ENCODE measurements at regions not wholly inside any gene's neighbourhood (a gene's known extent, or its start where the extent isn't known, plus 50 kb on each side); places are given as distances from the start of the nearest gene placed in this dataset.

DNA sequence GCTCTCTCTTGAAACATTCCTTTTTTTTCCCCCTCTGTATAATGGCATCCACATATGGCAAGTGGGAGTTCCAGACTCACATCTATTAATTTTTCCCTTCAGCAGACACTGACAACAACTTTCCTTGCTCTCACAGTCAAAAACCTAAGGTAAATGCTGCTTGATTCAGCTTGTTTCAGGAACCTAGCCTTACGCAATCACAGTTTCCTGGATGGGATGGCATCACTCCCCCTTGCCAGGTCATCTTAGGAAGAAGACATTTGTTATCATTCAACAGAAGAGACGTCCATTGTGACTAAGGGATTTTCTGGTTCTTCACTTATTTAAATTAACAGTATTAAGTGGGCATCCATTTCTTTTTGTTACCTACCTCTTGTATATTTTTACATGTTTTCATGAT, 112.0 kb upstream of the PDGFD start:
- Histone ChIP-seq H4K20me1 (replicated peaks; ENCODE audit: control insufficient read depth, insufficient read depth, low read length) (no peaks in the 10 kb centered on the region), H3K27me3 (ENCODE audit: control insufficient read depth in 2 of 2, insufficient read depth in 2 of 2, low read length in 2 of 2) (no peaks in the 10 kb centered on the region), H3K4me2 (ENCODE audit: insufficient read depth, low read length) (no peak overlapping the region), H3K36me3 (ENCODE audit: control insufficient read depth, insufficient read depth, low read length) (no peaks in the 10 kb centered on the region), H3K4me1 (replicated peaks in 1 of 2; ENCODE audit: control insufficient read depth in 2 of 2, insufficient read depth in 2 of 2, low read length in 2 of 2) (no peaks in the 10 kb centered on the region), H3K79me2 (ENCODE audit: control insufficient read depth, insufficient read depth, low read length) (no peaks in the 10 kb centered on the region), H3K4me3 (no peak overlapping the region), H3K9ac (ENCODE audit: insufficient read depth in 1 of 2, low read depth in 2 of 2, low read length in 2 of 2) (no peak overlapping the region), H3K9me1 (ENCODE audit: control insufficient read depth, insufficient read depth, low read length) (no peaks in the 10 kb centered on the region), H3K27ac (ENCODE audit: extremely low read depth, low read depth, low read length) (no peak overlapping the region), H3K9me3 (replicated peaks; ENCODE audit: control insufficient read depth, insufficient read depth, low read depth, low read length) (no peaks in the 10 kb centered on the region), H2AFZ (ENCODE audit: low read depth, low read length) (no peak overlapping the region)
- no peak for DNase-seq (ENCODE audit: extremely low read depth in 1 of 4, low spot score in 3 of 4)
- ATAC-seq, result no peak
- BruUV-seq (replicated peaks), result no TSS peak
- ChIA-PET POLR2A (no interaction called here), CTCF (ENCODE audit: low intra/inter-chr PET ratio) (no interaction called here)
- TF ChIP-seq ZNF232 (CRISPR knock-in tag; IDR thresholded peaks at IDR 0.05) (no peak), ZBED1 (IDR thresholded peaks at IDR 0.05) (no peak), ETS2 (tag; IDR thresholded peaks at IDR 0.05; ENCODE audit: borderline replicate concordance, poor library complexity, severe bottlenecking) (no peak), ZNF217 (CRISPR knock-in tag; IDR thresholded peaks at IDR 0.05) (no peak), GTF2E2 (tag; IDR thresholded peaks at IDR 0.05) (no peak), NR2C2 (CRISPR knock-in tag; IDR thresholded peaks at IDR 0.05) (no peak), NR2C2 (tag; IDR thresholded peaks at IDR 0.05) (no peak), STAT5B (CRISPR knock-in tag; IDR thresholded peaks at IDR 0.05) (no peak), ZNF384 (IDR thresholded peaks at IDR 0.05; ENCODE audit: low read depth, low read length) (no peak), PML (IDR thresholded peaks at IDR 0.05; ENCODE audit: low read length) (no peak), BRF1 (IDR thresholded peaks at IDR 0.05; ENCODE audit: borderline replicate concordance, extremely low read depth, insufficient read length) (no peak)
- TF ChIP-seq, protein P1, sequence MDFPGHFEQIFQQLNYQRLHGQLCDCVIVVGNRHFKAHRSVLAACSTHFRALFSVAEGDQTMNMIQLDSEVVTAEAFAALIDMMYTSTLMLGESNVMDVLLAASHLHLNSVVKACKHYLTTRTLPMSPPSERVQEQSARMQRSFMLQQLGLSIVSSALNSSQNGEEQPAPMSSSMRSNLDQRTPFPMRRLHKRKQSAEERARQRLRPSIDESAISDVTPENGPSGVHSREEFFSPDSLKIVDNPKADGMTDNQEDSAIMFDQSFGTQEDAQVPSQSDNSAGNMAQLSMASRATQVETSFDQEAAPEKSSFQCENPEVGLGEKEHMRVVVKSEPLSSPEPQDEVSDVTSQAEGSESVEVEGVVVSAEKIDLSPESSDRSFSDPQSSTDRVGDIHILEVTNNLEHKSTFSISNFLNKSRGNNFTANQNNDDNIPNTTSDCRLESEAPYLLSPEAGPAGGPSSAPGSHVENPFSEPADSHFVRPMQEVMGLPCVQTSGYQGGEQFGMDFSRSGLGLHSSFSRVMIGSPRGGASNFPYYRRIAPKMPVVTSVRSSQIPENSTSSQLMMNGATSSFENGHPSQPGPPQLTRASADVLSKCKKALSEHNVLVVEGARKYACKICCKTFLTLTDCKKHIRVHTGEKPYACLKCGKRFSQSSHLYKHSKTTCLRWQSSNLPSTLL (IDR thresholded peaks at IDR 0.05), result no peak
- TF ChIP-seq, protein P2, sequence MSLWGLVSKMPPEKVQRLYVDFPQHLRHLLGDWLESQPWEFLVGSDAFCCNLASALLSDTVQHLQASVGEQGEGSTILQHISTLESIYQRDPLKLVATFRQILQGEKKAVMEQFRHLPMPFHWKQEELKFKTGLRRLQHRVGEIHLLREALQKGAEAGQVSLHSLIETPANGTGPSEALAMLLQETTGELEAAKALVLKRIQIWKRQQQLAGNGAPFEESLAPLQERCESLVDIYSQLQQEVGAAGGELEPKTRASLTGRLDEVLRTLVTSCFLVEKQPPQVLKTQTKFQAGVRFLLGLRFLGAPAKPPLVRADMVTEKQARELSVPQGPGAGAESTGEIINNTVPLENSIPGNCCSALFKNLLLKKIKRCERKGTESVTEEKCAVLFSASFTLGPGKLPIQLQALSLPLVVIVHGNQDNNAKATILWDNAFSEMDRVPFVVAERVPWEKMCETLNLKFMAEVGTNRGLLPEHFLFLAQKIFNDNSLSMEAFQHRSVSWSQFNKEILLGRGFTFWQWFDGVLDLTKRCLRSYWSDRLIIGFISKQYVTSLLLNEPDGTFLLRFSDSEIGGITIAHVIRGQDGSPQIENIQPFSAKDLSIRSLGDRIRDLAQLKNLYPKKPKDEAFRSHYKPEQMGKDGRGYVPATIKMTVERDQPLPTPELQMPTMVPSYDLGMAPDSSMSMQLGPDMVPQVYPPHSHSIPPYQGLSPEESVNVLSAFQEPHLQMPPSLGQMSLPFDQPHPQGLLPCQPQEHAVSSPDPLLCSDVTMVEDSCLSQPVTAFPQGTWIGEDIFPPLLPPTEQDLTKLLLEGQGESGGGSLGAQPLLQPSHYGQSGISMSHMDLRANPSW (CRISPR knock-in tag; IDR thresholded peaks at IDR 0.05), result no peak
- no peak for FAIRE-seq
- in situ Hi-C loops (cut with MboI), result no loop called here
- intact Hi-C loops (cut with micrococcal nuclease), result no loop called here
- 0% methylated on average over 2 of the region's 2 CpGs for WGBS (ENCODE audit: insufficient coverage, low coverage, missing lambda C conversion rate)

Data from K562 (cell line).